ENCODE measurements at regions not wholly inside any gene's neighbourhood (a gene's known extent, or its start where the extent isn't known, plus 50 kb on each side); places are given as distances from the start of the nearest gene placed in this dataset.

- no peaks in the 10 kb centered on the region for H3K79me2 ChIP-seq (ENCODE audit: low read depth)
- H3K4me3 ChIP-seq, result no peak overlapping the region
- H3K27ac ChIP-seq, result no peak overlapping the region
- H2AFZ ChIP-seq, result no peak overlapping the region
- H3K36me3 ChIP-seq (ENCODE audit: low read depth), result no peaks in the 10 kb centered on the region
- TF ChIP-seq, protein P1, sequence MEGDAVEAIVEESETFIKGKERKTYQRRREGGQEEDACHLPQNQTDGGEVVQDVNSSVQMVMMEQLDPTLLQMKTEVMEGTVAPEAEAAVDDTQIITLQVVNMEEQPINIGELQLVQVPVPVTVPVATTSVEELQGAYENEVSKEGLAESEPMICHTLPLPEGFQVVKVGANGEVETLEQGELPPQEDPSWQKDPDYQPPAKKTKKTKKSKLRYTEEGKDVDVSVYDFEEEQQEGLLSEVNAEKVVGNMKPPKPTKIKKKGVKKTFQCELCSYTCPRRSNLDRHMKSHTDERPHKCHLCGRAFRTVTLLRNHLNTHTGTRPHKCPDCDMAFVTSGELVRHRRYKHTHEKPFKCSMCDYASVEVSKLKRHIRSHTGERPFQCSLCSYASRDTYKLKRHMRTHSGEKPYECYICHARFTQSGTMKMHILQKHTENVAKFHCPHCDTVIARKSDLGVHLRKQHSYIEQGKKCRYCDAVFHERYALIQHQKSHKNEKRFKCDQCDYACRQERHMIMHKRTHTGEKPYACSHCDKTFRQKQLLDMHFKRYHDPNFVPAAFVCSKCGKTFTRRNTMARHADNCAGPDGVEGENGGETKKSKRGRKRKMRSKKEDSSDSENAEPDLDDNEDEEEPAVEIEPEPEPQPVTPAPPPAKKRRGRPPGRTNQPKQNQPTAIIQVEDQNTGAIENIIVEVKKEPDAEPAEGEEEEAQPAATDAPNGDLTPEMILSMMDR (conservative IDR thresholded peaks at IDR 0.05), result no peak
- no peak for TF ChIP-seq EZH2 (IDR thresholded peaks at IDR 0.05; ENCODE audit: low read depth)
- DNase-seq, result no peak
- intact Hi-C loops (cut with micrococcal nuclease; ENCODE audit: unreplicated experiment), result no loop called here
- no peaks in the 10 kb centered on the region for H3F3A ChIP-seq (ENCODE audit: insufficient read depth, low read depth)
- no peaks in the 10 kb centered on the region for H3K9me2 ChIP-seq (ENCODE audit: insufficient read depth)
- CTCF ChIA-PET, result no interaction called here
- H3K4me2 ChIP-seq, result no peak overlapping the region
- no peaks in the 10 kb centered on the region for H3K4me1 ChIP-seq (replicated peaks; ENCODE audit: insufficient read depth)
- H3K9me3 ChIP-seq (ENCODE audit: insufficient read depth, low read depth), result no peaks in the 10 kb centered on the region
- no peaks in the 10 kb centered on the region for H4K20me1 ChIP-seq (ENCODE audit: insufficient read depth)
- POLR2A ChIA-PET (ENCODE audit: unreplicated experiment), result no interaction called here
- no peaks in the 10 kb centered on the region for H3K27me3 ChIP-seq (ENCODE audit: insufficient read depth, low read depth)
- BruUV-seq (replicated peaks), result no TSS peak
These were observed 146.8 kb upstream of the RBPJ start for GRCh38 chr4:26174027-26174426.

GRCh38 chr4:26175006-26175786 lies 145.6 kb upstream of the RBPJ start:
- no TSS peak for BruUV-seq (replicated peaks)
- DNase-seq, result no peak
- Histone ChIP-seq H3K9me3 (ENCODE audit: insufficient read depth, low read depth) (no peaks in the 10 kb centered on the region), H3K79me2 (ENCODE audit: low read depth) (no peaks in the 10 kb centered on the region), H3K9me2 (ENCODE audit: insufficient read depth) (no peaks in the 10 kb centered on the region), H3K4me1 (replicated peaks; ENCODE audit: insufficient read depth) (no peaks in the 10 kb centered on the region), H2AFZ (no peak overlapping the region), H3K27ac (no peak overlapping the region), H3K4me2 (no peak overlapping the region), H4K20me1 (ENCODE audit: insufficient read depth) (no peaks in the 10 kb centered on the region), H3K4me3 (no peak overlapping the region), H3K36me3 (ENCODE audit: low read depth) (no peaks in the 10 kb centered on the region), H3F3A (ENCODE audit: insufficient read depth, low read depth) (no peaks in the 10 kb centered on the region), H3K27me3 (ENCODE audit: insufficient read depth, low read depth) (no peaks in the 10 kb centered on the region)
- ChIA-PET CTCF (no interaction called here), POLR2A (ENCODE audit: unreplicated experiment) (no interaction called here)
- TF ChIP-seq, protein P1 (conservative IDR thresholded peaks at IDR 0.05), result no peak
- no peak for TF ChIP-seq EZH2 (IDR thresholded peaks at IDR 0.05; ENCODE audit: low read depth)
- intact Hi-C loops (cut with micrococcal nuclease; ENCODE audit: unreplicated experiment), result no loop called here

DNA sequence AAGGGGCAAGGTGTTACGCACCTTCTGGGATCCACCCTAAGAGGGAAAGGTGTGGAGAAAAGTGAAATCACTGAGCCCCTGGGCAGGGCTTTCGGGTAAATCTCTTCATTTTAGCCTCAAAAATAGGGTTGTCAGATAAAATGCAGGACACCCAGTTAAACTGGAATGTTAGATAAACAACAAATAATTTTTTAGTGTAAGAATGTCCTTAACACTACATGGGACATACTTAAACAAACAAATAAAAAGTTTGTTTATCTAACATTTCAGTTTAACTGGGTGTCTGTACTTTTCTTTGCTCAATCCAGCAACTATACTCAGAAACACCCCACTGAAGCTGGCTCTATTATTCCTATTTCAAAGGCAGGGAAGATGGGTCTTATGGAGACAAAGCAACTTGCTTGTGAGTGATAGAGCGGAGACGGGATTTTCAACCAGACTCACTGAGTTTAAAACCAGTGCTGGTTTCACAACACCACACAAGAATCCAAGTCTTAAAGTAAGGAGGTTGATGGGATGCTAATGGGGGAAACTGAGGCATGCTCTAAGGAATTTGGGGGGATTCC lies 144.8 kb upstream of the RBPJ start:
- TF ChIP-seq, protein P1 (conservative IDR thresholded peaks at IDR 0.05), result no peak
- TF ChIP-seq EZH2 (IDR thresholded peaks at IDR 0.05; ENCODE audit: low read depth), result no peak
- H3F3A ChIP-seq (ENCODE audit: insufficient read depth, low read depth), result no peaks in the 10 kb centered on the region
- BruUV-seq (replicated peaks), result no TSS peak
- no peak overlapping the region for H2AFZ ChIP-seq
- H3K4me1 ChIP-seq (replicated peaks; ENCODE audit: insufficient read depth), result no peaks in the 10 kb centered on the region
- DNase-seq, result no peak
- CTCF ChIA-PET, result no interaction called here
- no peaks in the 10 kb centered on the region for H4K20me1 ChIP-seq (ENCODE audit: insufficient read depth)
- no peaks in the 10 kb centered on the region for H3K36me3 ChIP-seq (ENCODE audit: low read depth)
- intact Hi-C loops (cut with micrococcal nuclease; ENCODE audit: unreplicated experiment), result no loop called here
- H3K79me2 ChIP-seq (ENCODE audit: low read depth), result no peaks in the 10 kb centered on the region
- no peaks in the 10 kb centered on the region for H3K27me3 ChIP-seq (ENCODE audit: insufficient read depth, low read depth)
- H3K4me2 ChIP-seq, result no peak overlapping the region
- no peaks in the 10 kb centered on the region for H3K9me3 ChIP-seq (ENCODE audit: insufficient read depth, low read depth)
- no peak overlapping the region for H3K4me3 ChIP-seq
- POLR2A ChIA-PET (ENCODE audit: unreplicated experiment), result no interaction called here
- H3K27ac ChIP-seq, result no peak overlapping the region
- H3K9me2 ChIP-seq (ENCODE audit: insufficient read depth), result no peaks in the 10 kb centered on the region

Data from PC-9 (cell line).